Trophoblast cell (in vitro differentiated cells and primary cell): ENCODE measurements at regions not wholly inside any gene's neighbourhood (a gene's known extent, or its start where the extent isn't known, plus 50 kb on each side); places are given as distances from the start of the nearest gene placed in this dataset.
A peak's percentile ranks its signal among the peaks of the same experiment; 100 is the strongest.

Experiments used
- DNase-seq, 2 donors: peaks; one replicate each; pipeline ENCODE4 v3.0.0-alpha.2; 2016
- H2AFZ ChIP-seq: 2 replicates; pipeline ENCODE4 v1.6.1; 2013; ENCODE audit warnings: low read length, moderate library complexity, mild to moderate bottlenecking; ENCODE audit not compliant: insufficient read depth, poor library complexity
- H2AK5ac ChIP-seq: 2 replicates; pipeline ENCODE4 v1.6.1; 2013; ENCODE audit warnings: mild to moderate bottlenecking, low read length
- H2BK120ac ChIP-seq: 2 replicates; pipeline ENCODE4 v1.6.1; 2013; ENCODE audit warnings: low read length, mild to moderate bottlenecking, moderate library complexity; ENCODE audit not compliant: insufficient read depth, poor library complexity
- H2BK12ac ChIP-seq: 2 replicates; pipeline ENCODE4 v1.6.1; 2013; ENCODE audit warnings: mild to moderate bottlenecking, low read length, moderate library complexity
- H2BK5ac ChIP-seq: 2 replicates; pipeline ENCODE4 v1.6.1; 2013; ENCODE audit warnings: low read length, low read depth, moderate library complexity, mild to moderate bottlenecking; ENCODE audit not compliant: poor library complexity
- H3K14ac ChIP-seq: 2 replicates; pipeline ENCODE4 v1.6.1; 2013; ENCODE audit warnings: mild to moderate bottlenecking, low read length
- H3K18ac ChIP-seq: 2 replicates; pipeline ENCODE4 v1.6.1; 2013; ENCODE audit warnings: mild to moderate bottlenecking, low read length
- H3K23ac ChIP-seq: 2 replicates; pipeline ENCODE4 v1.6.1; 2013; ENCODE audit warnings: low read length
- H3K27ac ChIP-seq: 2 replicates; pipeline ENCODE4 v1.5.1; 2013; ENCODE audit warnings: low read depth, mild to moderate bottlenecking, inconsistent platforms, low read length, moderate library complexity
- H3K27me3 ChIP-seq: 2 replicates; pipeline ENCODE4 v1.6.1; 2013; ENCODE audit warnings: inconsistent platforms, mild to moderate bottlenecking, low read length, moderate library complexity; ENCODE audit not compliant: insufficient read depth
- H3K36me3 ChIP-seq, 2 experiments: 1 replicate in 1 of 2; 2 replicates in 1 of 2; pipeline ENCODE4 v1.6.1; 2013; ENCODE audit warnings: low read length in 2 of 2, mild to moderate bottlenecking in 2 of 2, moderate library complexity in 1 of 2; ENCODE audit not compliant: insufficient read depth in 2 of 2, control insufficient read depth in 1 of 2
- H3K4ac ChIP-seq: 2 replicates; pipeline ENCODE4 v1.6.1; 2013; ENCODE audit warnings: low read depth, mild to moderate bottlenecking, low read length, moderate library complexity
- H3K4me1 ChIP-seq, 2 experiments: 1 replicate in 1 of 2; 2 replicates in 1 of 2; pipeline ENCODE4 v1.6.1; 2013; ENCODE audit warnings: low read length in 2 of 2, mild to moderate bottlenecking in 2 of 2, moderate library complexity in 1 of 2; ENCODE audit not compliant: insufficient read depth in 2 of 2, control insufficient read depth in 1 of 2
- H3K4me2 ChIP-seq: 2 replicates; pipeline ENCODE4 v1.6.1; 2013; ENCODE audit warnings: inconsistent platforms, mild to moderate bottlenecking, low read length, moderate library complexity
- H3K4me3 ChIP-seq: 2 replicates; pipeline ENCODE4 v1.5.1; 2013; ENCODE audit warnings: mild to moderate bottlenecking, low read depth, low read length, inconsistent platforms
- H3K79me1 ChIP-seq: one replicate; pipeline ENCODE4 v1.6.1; 2013; ENCODE audit warnings: low read length
- H3K79me2 ChIP-seq: 2 replicates; pipeline ENCODE4 v1.6.1; 2013; ENCODE audit warnings: low read length, mild to moderate bottlenecking; ENCODE audit not compliant: control insufficient read depth, insufficient read depth, poor library complexity
- H3K9ac ChIP-seq: 2 replicates; pipeline ENCODE4 v1.6.1; 2013; ENCODE audit warnings: mild to moderate bottlenecking, low read length
- H3K9me3 ChIP-seq: 2 replicates; pipeline ENCODE4 v1.6.1; 2013; ENCODE audit warnings: low read depth, mild to moderate bottlenecking, control low read depth, inconsistent platforms, low read length; ENCODE audit not compliant: insufficient read depth
- H4K12ac ChIP-seq: 2 replicates; pipeline ENCODE4 v1.6.1; 2013; ENCODE audit warnings: low read depth, mild to moderate bottlenecking, low read length, moderate library complexity
- H4K8ac ChIP-seq: 2 replicates; pipeline ENCODE4 v1.6.1; 2013; ENCODE audit warnings: low read depth, mild to moderate bottlenecking, low read length, moderate library complexity
- H4K91ac ChIP-seq: one replicate; pipeline ENCODE4 v1.6.1; 2013; ENCODE audit warnings: low read depth, mild to moderate bottlenecking, low read length, moderate library complexity
- WGBS: extraction: QIAGEN DNeasy Blood & Tissue Kit; methylation state at CpG from one replicate; pipeline ENCODE4 v1.1.7; 2013; ENCODE audit warnings: missing lambda C conversion rate; ENCODE audit not compliant: insufficient read length, insufficient coverage; ENCODE audit errors: extremely low coverage; 5-methylcytosine and 5-hydroxymethylcytosine counted together

DNA sequence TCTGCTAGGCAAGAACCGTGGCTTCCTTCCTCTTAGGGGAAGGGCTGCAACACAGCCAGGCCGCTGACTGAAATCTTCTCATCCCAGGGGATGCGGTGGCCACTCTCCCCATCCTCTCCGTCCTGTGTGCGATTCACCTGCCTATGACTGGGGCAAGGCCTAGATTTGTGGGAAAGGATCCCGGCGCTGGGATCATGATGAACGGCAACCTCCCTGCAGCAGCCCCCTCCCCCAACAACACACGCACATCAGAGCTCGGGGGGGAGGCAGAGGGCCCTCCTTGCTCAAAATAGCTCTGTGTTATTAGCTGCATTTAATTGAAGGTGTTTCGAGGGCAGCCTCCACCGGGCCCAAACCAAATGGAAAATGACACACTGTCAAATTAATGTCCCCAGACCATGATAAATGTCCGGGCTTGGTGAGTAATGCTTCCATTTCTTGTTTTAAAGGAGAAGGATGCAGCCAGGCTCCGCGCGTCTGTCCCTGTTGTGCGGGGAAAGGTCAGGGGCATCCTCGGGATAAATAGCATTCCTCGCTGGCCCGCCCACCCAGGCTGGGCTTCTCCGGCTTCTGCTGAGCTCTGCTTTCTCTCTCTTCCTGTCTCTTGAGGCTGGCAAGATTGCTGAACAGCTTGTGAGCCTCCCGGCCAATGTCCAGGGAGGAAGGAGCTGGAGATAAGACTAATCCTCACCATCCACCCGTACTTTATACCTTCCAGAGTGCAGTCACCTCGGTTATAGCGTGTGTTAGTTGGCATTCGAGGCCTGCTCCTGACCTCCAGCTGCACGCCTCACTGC, 56.4 kb upstream of the TLE3 start:
- H3K18ac ChIP-seq = peak overlapping the region; percentile 71
- peak overlapping the region; percentile 51 for H3K4me2 ChIP-seq
- no peaks in the 10 kb centered on the region for H3K27me3 ChIP-seq
- H3K79me2 ChIP-seq = peaks cover 2% of the 10 kb centered on the region
- peak overlapping the region; percentile 58 for H2BK5ac ChIP-seq
- H3K27ac ChIP-seq = peak overlapping the region; percentile 88
- peaks cover 21 to 36% of the 10 kb centered on the region in 2 experiments for H3K4me1 ChIP-seq
- H2AK5ac ChIP-seq = peak overlapping the region; percentile 31
- whole genome bisulfite sequencing = no CpG with 5 or more reads among the region's 27 CpGs
- peak overlapping the region; percentile 75 for H4K8ac ChIP-seq
- DNase-seq = no peak
- H3K4me3 ChIP-seq = no peak overlapping the region
- H4K91ac ChIP-seq = peak overlapping the region; percentile 70
- no peaks in the 10 kb centered on the region for H3K9me3 ChIP-seq
- no peaks in the 10 kb centered on the region for H3K36me3 ChIP-seq
- H3K79me1 ChIP-seq = peaks cover 12% of the 10 kb centered on the region
- H2BK120ac ChIP-seq = peak overlapping the region; percentile 74
- H3K14ac ChIP-seq = peak overlapping the region; percentile 72
- H2BK12ac ChIP-seq = peak overlapping the region; percentile 72
- no peak overlapping the region for H3K4ac ChIP-seq
- H3K9ac ChIP-seq = no peak overlapping the region
- no peak overlapping the region for H3K23ac ChIP-seq
- no peak overlapping the region for H4K12ac ChIP-seq
- H2AFZ ChIP-seq = no peak overlapping the region

DNA sequence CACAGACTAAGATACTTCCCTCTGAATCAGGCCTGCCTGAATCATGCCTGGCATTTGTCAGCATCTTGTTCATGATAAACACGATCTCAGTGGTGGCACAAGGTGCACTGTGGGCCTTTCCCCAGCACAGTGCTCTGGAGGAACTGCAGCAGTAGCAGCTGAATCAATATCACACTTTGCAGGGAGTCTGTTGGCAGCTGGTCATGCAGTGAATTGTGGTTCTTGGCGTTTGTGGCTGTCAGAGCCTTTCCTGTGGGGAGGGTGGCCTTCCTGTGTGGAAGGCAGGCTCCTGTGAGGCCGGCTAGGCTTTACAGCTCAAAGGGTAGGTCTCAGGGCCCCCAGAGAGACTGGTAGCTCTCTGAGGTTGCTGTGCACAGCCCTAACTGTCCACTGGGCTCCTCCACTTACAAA, 54.4 kb upstream of the TLE3 start:
- Histone ChIP-seq H2AFZ (no peak overlapping the region), H4K12ac (no peak overlapping the region)
- WGBS = no CpG with 5 or more reads among the region's 3 CpGs

DNA sequence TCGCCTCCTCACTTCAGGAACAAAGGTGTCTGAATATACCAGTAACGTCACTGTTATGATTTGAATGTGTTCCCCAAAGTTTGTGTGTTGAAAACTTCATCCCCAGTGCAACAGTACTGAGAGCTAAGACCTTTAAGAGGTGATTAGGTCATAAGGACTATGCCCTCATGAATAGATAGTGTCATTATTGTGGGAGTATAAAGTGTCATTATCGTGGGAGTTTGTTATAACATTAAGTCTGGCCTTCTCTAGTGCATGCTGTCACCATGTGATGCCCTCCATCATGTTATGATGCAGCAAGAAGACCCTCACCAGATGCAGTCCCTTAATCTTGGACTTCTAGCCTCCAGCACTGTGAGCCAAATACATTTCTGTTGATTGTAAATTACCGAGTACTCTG, 53.7 kb upstream of the TLE3 start:
- no peak overlapping the region for H3K4ac ChIP-seq
- no peak overlapping the region for H3K14ac ChIP-seq
- H2AFZ ChIP-seq = no peak overlapping the region
- H4K91ac ChIP-seq = no peak overlapping the region
- WGBS = no CpG with 5 or more reads among the region's 4 CpGs
- no peaks in the 10 kb centered on the region for H3K27me3 ChIP-seq
- no peak overlapping the region for H2BK120ac ChIP-seq
- peaks cover 2% of the 10 kb centered on the region for H3K79me2 ChIP-seq
- H3K36me3 ChIP-seq = no peaks in the 10 kb centered on the region
- no peak overlapping the region for H2BK5ac ChIP-seq
- no peaks in the 10 kb centered on the region for H3K9me3 ChIP-seq
- H3K4me1 ChIP-seq = peaks cover 13 to 28% of the 10 kb centered on the region in 2 experiments
- H2BK12ac ChIP-seq = peak overlapping the region; percentile 10
- H3K79me1 ChIP-seq = peaks cover 12% of the 10 kb centered on the region
- H3K27ac ChIP-seq = no peak overlapping the region
- H2AK5ac ChIP-seq = no peak overlapping the region
- no peak overlapping the region for H3K23ac ChIP-seq
- H3K9ac ChIP-seq = no peak overlapping the region
- H4K12ac ChIP-seq = no peak overlapping the region
- no peak overlapping the region for H3K4me3 ChIP-seq
- no peak overlapping the region for H3K4me2 ChIP-seq
- no peak overlapping the region for H3K18ac ChIP-seq
- no peak for DNase-seq
- H4K8ac ChIP-seq = no peak overlapping the region

More for the DNA sequence above, 54.4 kb upstream of the TLE3 start:
- H3K18ac ChIP-seq = no peak overlapping the region
- no peak overlapping the region for H2BK120ac ChIP-seq
- no peak overlapping the region for H3K4ac ChIP-seq
- H3K4me2 ChIP-seq = no peak overlapping the region
- peaks cover 2% of the 10 kb centered on the region for H3K79me2 ChIP-seq
- no peak overlapping the region for H2AK5ac ChIP-seq
- H3K27me3 ChIP-seq = no peaks in the 10 kb centered on the region
- H3K14ac ChIP-seq = no peak overlapping the region
- peaks cover 12% of the 10 kb centered on the region for H3K79me1 ChIP-seq
- no peaks in the 10 kb centered on the region for H3K36me3 ChIP-seq
- no peaks in the 10 kb centered on the region for H3K9me3 ChIP-seq
- no peak overlapping the region for H4K8ac ChIP-seq
- H3K9ac ChIP-seq = no peak overlapping the region
- H3K23ac ChIP-seq = no peak overlapping the region
- H4K91ac ChIP-seq = no peak overlapping the region
- no peak overlapping the region for H3K4me3 ChIP-seq
- peak; percentile 14 to 22 for DNase-seq
- H2BK12ac ChIP-seq = peak overlapping the region; percentile 10
- no peak overlapping the region for H2BK5ac ChIP-seq
- H3K4me1 ChIP-seq = peaks cover 13 to 28% of the 10 kb centered on the region in 2 experiments
- no peak overlapping the region for H3K27ac ChIP-seq

DNA sequence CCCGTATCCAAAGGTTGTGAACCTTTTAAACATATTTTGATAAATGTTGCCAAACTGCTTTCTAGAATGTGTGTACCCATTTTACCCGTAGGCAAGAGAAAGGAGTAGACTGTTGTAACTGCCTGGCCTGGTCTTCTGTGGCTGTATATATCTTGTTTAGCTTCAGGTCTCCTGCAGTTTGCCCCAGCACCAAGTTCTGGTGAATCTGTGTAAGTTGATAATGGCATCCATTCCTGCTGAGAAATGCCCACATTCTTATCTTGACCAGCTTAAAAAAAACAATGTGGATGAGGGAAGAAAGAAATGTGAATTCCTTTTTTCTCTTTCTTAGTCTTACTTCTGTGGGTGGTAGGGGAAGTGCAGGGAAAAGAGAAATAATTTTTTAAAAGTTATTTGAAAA, 53.3 kb upstream of the TLE3 start:
- H3K14ac ChIP-seq = no peak overlapping the region
- H2BK12ac ChIP-seq = no peak overlapping the region
- H4K8ac ChIP-seq = no peak overlapping the region
- no peak overlapping the region for H2AK5ac ChIP-seq
- peaks cover 12% of the 10 kb centered on the region for H3K79me1 ChIP-seq
- H3K4me1 ChIP-seq = peaks cover 12 to 27% of the 10 kb centered on the region in 2 experiments
- DNase-seq = peak in 1 of 2 donors; percentile 45
- no peak overlapping the region for H3K4me3 ChIP-seq
- H3K27me3 ChIP-seq = no peaks in the 10 kb centered on the region
- H3K18ac ChIP-seq = no peak overlapping the region
- WGBS = no CpG with 5 or more reads among the region's 2 CpGs
- no peak overlapping the region for H4K12ac ChIP-seq
- no peak overlapping the region for H3K9ac ChIP-seq
- no peak overlapping the region for H3K4me2 ChIP-seq
- no peak overlapping the region for H2BK120ac ChIP-seq
- no peaks in the 10 kb centered on the region for H3K9me3 ChIP-seq
- no peaks in the 10 kb centered on the region for H3K36me3 ChIP-seq
- H2AFZ ChIP-seq = no peak overlapping the region
- H3K4ac ChIP-seq = no peak overlapping the region
- no peak overlapping the region for H3K27ac ChIP-seq
- no peak overlapping the region for H3K23ac ChIP-seq
- H3K79me2 ChIP-seq = peaks cover 2% of the 10 kb centered on the region
- no peak overlapping the region for H4K91ac ChIP-seq
- H2BK5ac ChIP-seq = no peak overlapping the region
